ENCODE measurements at regions not wholly inside any gene's neighbourhood (a gene's known extent, or its start where the extent isn't known, plus 50 kb on each side); places are given as distances from the start of the nearest gene placed in this dataset.

DNA sequence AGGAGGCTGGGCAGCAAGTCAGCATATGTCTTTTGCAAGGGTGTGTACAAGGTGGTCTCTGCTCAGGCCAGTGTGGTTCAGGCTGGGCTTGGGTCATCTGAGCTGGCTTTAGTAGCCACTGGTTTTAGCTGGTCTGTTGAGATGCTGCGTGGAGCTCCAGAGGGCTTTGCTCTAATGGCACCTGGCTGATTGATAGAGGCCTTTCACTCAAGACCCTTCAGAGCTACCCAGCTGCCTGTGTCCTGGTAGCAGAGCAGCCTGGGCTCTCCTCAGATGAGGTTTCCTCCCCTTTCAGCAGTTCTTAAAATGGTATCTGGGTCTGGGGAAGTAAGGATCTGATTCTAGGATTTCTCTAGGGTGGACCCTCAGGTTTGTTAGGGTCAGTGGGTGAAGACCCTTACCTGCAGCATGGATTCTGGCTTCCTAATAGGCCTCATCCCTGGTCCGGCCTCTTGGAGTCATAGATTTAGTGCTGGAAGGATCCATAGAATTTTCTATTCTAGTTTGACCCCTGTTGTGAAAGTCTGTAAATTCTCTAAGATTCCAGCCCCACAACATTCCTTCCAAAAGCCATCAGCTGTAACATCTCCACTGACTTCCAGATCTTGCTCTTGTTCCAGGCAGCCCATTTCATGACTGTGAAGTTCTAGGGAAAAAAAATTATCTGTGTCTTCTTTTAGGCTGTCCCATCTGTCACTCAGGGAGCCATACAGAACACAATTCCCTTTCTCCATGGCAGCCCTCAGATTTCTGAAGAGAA, 190.2 kb upstream of the ZBED5 start:
- POLR2A ChIA-PET = no interaction called here
- CTCF ChIA-PET = interaction anchor here (0.9 to 1.1 kb wide), 2 partner anchors 10 to 19 kb away, joined by 3 read pairs; no protein-coding TSS in a partner anchor
- Histone ChIP-seq H3K27me3 (ENCODE audit: control insufficient read depth, insufficient read depth, low read length) (peaks cover 3% of the 10 kb centered on the region), H3K4me3 (ENCODE audit: low read depth, low read length) (no peak overlapping the region), H3K36me3 (ENCODE audit: control insufficient read depth, insufficient read depth, low read length) (no peaks in the 10 kb centered on the region)
- no peak for DNase-seq (ENCODE audit: low read depth)
- TF ChIP-seq CTCF (IDR thresholded peaks at IDR 0.05; ENCODE audit: insufficient read depth, low read depth, low read length) = no peak

DNA sequence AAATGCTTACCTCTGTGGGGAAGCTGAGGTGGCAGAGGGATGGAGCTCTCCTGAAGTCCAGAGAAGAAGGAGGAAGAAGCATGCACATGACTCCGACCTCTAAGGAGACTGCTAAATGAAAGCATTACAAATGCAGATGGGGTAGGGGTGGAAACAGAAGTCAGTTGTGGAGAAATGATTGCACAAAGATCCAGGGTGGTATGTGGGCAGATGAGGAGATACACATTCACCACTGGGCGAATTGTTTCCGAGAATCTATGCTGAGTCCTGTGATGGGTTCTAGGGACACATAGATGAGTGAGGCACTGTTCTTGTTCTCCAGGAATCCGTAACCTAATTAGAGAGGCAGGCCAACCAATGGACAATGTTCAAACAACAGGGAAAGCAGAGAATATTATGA, 188.9 kb upstream of the ZBED5 start:
- Histone ChIP-seq H3K36me3 (ENCODE audit: control insufficient read depth, insufficient read depth, low read length) (no peaks in the 10 kb centered on the region), H3K27me3 (ENCODE audit: control insufficient read depth, insufficient read depth, low read length) (peaks cover 4% of the 10 kb centered on the region), H3K4me3 (ENCODE audit: low read depth, low read length) (no peak overlapping the region)
- TF ChIP-seq CTCF (IDR thresholded peaks at IDR 0.05; ENCODE audit: insufficient read depth, low read depth, low read length) = no peak
- ChIA-PET CTCF (no interaction called here), POLR2A (no interaction called here)
- no peak for DNase-seq (ENCODE audit: low read depth)

GRCh38 chr11:11045156-11045930, 187.5 kb upstream of the ZBED5 start:
- no peak for TF ChIP-seq CTCF (IDR thresholded peaks at IDR 0.05; ENCODE audit: insufficient read depth, low read depth, low read length)
- CTCF ChIA-PET = interaction anchor here (0.6 to 1.4 kb wide), 2 partner anchors 8 to 171 kb away, joined by 3 to 4 read pairs; no protein-coding TSS in a partner anchor

DNA sequence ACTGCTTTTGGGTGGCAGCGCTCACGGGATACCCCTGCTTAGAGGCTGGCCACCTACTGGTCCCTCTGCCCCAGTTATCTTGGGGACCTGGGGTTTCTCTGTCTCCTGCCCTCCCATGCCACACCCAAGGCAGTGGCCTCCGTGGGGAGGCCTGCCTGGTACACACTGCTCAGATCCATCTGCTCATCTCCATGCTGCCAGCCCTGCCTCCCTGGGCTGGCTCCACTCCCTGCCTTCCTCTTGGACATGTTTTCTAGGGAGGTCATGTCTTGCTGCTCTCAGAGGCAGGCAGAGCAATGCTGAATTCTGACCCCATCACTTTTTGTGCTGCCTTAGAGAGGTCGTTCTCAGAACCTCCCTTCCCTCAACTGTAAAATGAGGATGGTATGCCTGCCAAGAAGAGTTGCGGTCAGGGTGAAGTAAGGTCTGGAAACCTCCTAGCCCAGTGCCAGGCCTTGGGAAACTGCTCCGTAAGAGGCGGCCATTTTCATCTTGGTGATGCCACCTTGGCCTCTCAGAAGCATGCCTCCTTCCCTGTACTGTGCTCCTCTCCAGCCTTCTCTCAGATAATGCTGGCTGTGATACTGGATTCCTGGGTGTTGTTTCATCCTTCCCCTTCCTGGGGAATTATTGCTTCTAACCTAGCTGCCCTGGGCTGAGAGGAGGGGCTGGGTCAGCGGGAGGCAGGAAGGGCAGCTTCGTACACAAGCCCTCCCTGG, 186.4 kb upstream of the ZBED5 start:
- no peak for DNase-seq (ENCODE audit: low read depth)
- CTCF ChIA-PET = interaction anchor here (2.1 kb wide), 1 partner anchor 743 kb away, joined by 5 read pairs; no protein-coding TSS in a partner anchor
- Histone ChIP-seq H3K4me3 (ENCODE audit: low read depth, low read length) (no peak overlapping the region), H3K36me3 (ENCODE audit: control insufficient read depth, insufficient read depth, low read length) (no peaks in the 10 kb centered on the region), H3K27me3 (ENCODE audit: control insufficient read depth, insufficient read depth, low read length) (peaks cover 4% of the 10 kb centered on the region)
- POLR2A ChIA-PET = no interaction called here
- TF ChIP-seq CTCF (IDR thresholded peaks at IDR 0.05; ENCODE audit: insufficient read depth, low read depth, low read length) = no peak

More at GRCh38 chr11:11045156-11045930, 187.5 kb upstream of the ZBED5 start:
- H3K4me3 ChIP-seq (ENCODE audit: low read depth, low read length) = no peak overlapping the region
- no peaks in the 10 kb centered on the region for H3K36me3 ChIP-seq (ENCODE audit: control insufficient read depth, insufficient read depth, low read length)
- peaks cover 4% of the 10 kb centered on the region for H3K27me3 ChIP-seq (ENCODE audit: control insufficient read depth, insufficient read depth, low read length)
- POLR2A ChIA-PET = no interaction called here
- no peak for DNase-seq (ENCODE audit: low read depth)

GRCh38 chr11:11043721-11044120, 185.9 kb upstream of the ZBED5 start:
- Histone ChIP-seq H3K27me3 (ENCODE audit: control insufficient read depth, insufficient read depth, low read length) (peaks cover 2% of the 10 kb centered on the region), H3K36me3 (ENCODE audit: control insufficient read depth, insufficient read depth, low read length) (no peaks in the 10 kb centered on the region), H3K4me3 (ENCODE audit: low read depth, low read length) (no peak overlapping the region)
- no peak for DNase-seq (ENCODE audit: low read depth)
- no peak for TF ChIP-seq CTCF (IDR thresholded peaks at IDR 0.05; ENCODE audit: insufficient read depth, low read depth, low read length)
- CTCF ChIA-PET = interaction anchor here (2.1 to 8.4 kb wide), 2 partner anchors 16 to 744 kb away, joined by 5 to 67 read pairs; no protein-coding TSS in a partner anchor
- POLR2A ChIA-PET = no interaction called here

All from BJ (cell line).